HG02970 (cell line): ENCODE measurements at regions not wholly inside any gene's neighbourhood (a gene's known extent, or its start where the extent isn't known, plus 50 kb on each side); places are given as distances from the start of the nearest gene placed in this dataset.
"Not testable (repeated sequence)": the region's sequence is repeated elsewhere in the genome, so short reads cannot be mapped to it uniquely, and the experiment has no call there.

Source experiments
- ATAC-seq: cut with Tn5 transposase; IDR thresholded peaks from one replicate; pipeline ENCODE4 v1.9.1; 2021; ENCODE audit warnings: mild to moderate bottlenecking, moderate library complexity, moderate number of reproducible peaks; ENCODE audit not compliant: unreplicated experiment, low FRiP score

- ATAC-seq = no peak
Observed at GRCh38 chr5:67674159-67674655, 477.6 kb upstream of the CD180 start.

GRCh38 chr5:67673618-67674017 lies 477.0 kb upstream of the CD180 start:
- ATAC-seq = no peak

- no peak for ATAC-seq
Observed at GRCh38 chr5:67673180-67673579, 476.6 kb upstream of the CD180 start.

GRCh38 chr5:67672636-67673035 lies 476.0 kb upstream of the CD180 start:
- no peak for ATAC-seq

GRCh38 chr5:67669916-67670315 lies 473.3 kb upstream of the CD180 start:
- ATAC-seq = no peak

- ATAC-seq = no peak
Observed at GRCh38 chr5:67660149-67660548, 463.6 kb upstream of the CD180 start.

GRCh38 chr5:67659288-67659687 lies 462.7 kb upstream of the CD180 start:
- ATAC-seq = no peak

GRCh38 chr5:67657055-67657454 lies 460.5 kb upstream of the CD180 start:
- no peak for ATAC-seq

- no peak for ATAC-seq
Observed at GRCh38 chr5:67652201-67652600, 455.6 kb upstream of the CD180 start.

- ATAC-seq = no peak
Observed at GRCh38 chr5:67651180-67651579, 454.6 kb upstream of the CD180 start.

GRCh38 chr5:67648201-67648671 lies 451.6 kb upstream of the CD180 start:
- ATAC-seq = no peak

GRCh38 chr5:67647772-67648171 lies 451.2 kb upstream of the CD180 start:
- ATAC-seq = no peak

- no peak for ATAC-seq
Observed at GRCh38 chr5:67644221-67644920, 447.8 kb upstream of the CD180 start.

- ATAC-seq = no peak
Observed at GRCh38 chr5:67643536-67643935, 446.9 kb upstream of the CD180 start.

GRCh38 chr5:67639976-67640375 lies 443.4 kb upstream of the CD180 start:
- ATAC-seq = no peak

- ATAC-seq = no peak
Observed at GRCh38 chr5:67639313-67639712, 442.7 kb upstream of the CD180 start.

- no peak for ATAC-seq
Observed at GRCh38 chr5:67636850-67637524, 440.4 kb upstream of the CD180 start.

- no peak for ATAC-seq
Observed at GRCh38 chr5:67636091-67636490, 439.5 kb upstream of the CD180 start.

- not testable (repeated sequence) for ATAC-seq
Observed at GRCh38 chr5:67627079-67627478, 430.5 kb upstream of the CD180 start.

GRCh38 chr5:67623078-67623477 lies 426.5 kb upstream of the CD180 start:
- no peak for ATAC-seq

GRCh38 chr5:67620424-67621397 lies 424.1 kb upstream of the CD180 start:
- ATAC-seq = no peak
